ENCODE measurements at regions not wholly inside any gene's neighbourhood (a gene's known extent, or its start where the extent isn't known, plus 50 kb on each side); places are given as distances from the start of the nearest gene placed in this dataset.

GRCh38 chr4:81634766-81635549 is 163.3 kb upstream of the RASGEF1B start:
- no peak overlapping the region for H3K4me3 Mint-ChIP-seq
- no peak for TF ChIP-seq CTCF (IDR thresholded peaks at IDR 0.05)
- H3K27ac ChIP-seq (ENCODE audit: low read length) = no peak overlapping the region

GRCh38 chr4:81634165-81634564 is 162.5 kb upstream of the RASGEF1B start:
- H3K4me1 ChIP-seq (ENCODE audit: control insufficient read depth, insufficient read depth, low read length) = no peaks in the 10 kb centered on the region
- no peaks in the 10 kb centered on the region for H3K27me3 ChIP-seq (ENCODE audit: control insufficient read depth, insufficient read depth, low read length)
- no peak overlapping the region for H3K27ac ChIP-seq (ENCODE audit: low read length)
- no peak overlapping the region for H3K4me3 Mint-ChIP-seq
- peaks cover 0 to 5% of the 10 kb centered on the region in 2 donors for H3K4me1 Mint-ChIP-seq
- no peaks in the 10 kb centered on the region for H3K36me3 ChIP-seq (ENCODE audit: control insufficient read depth, insufficient read depth, low read length)
- H3K27me3 Mint-ChIP-seq (ENCODE audit: low read depth in 2 of 2) = peaks cover 0 to 3% of the 10 kb centered on the region in 2 donors
- TF ChIP-seq CTCF (IDR thresholded peaks at IDR 0.05) = no peak
- WGBS (ENCODE audit: insufficient coverage) = 94% methylated on average over 4 of the region's 4 CpGs
- ATAC-seq (no peak), DNase-seq (no peak)
- H3K27ac Mint-ChIP-seq = no peak overlapping the region
- H3K36me3 Mint-ChIP-seq = no peaks in the 10 kb centered on the region
- no peaks in the 10 kb centered on the region for H3K9me3 ChIP-seq (ENCODE audit: control insufficient read depth, insufficient read depth, low read length)
- intact Hi-C loops (cut with micrococcal nuclease) = no loop called here
- H3K9me3 Mint-ChIP-seq = no peaks in the 10 kb centered on the region
- no peak overlapping the region for H3K4me3 ChIP-seq (ENCODE audit: low read length)

More at GRCh38 chr4:81634766-81635549, 163.3 kb upstream of the RASGEF1B start:
- Mint-ChIP-seq H3K27ac (no peak overlapping the region), H3K9me3 (no peaks in the 10 kb centered on the region), H3K27me3 (ENCODE audit: low read depth in 2 of 2) (no peaks in the 10 kb centered on the region), H3K36me3 (no peaks in the 10 kb centered on the region), H3K4me1 (peaks cover 0 to 5% of the 10 kb centered on the region in 2 donors)
- WGBS (ENCODE audit: insufficient coverage) = 80% methylated on average over 1 of the region's 1 CpG
- H3K36me3 ChIP-seq (ENCODE audit: control insufficient read depth, insufficient read depth, low read length) = no peaks in the 10 kb centered on the region
- DNase-seq (no peak), ATAC-seq (no peak)
- H3K4me1 ChIP-seq (ENCODE audit: control insufficient read depth, insufficient read depth, low read length) = no peaks in the 10 kb centered on the region
- intact Hi-C loops (cut with micrococcal nuclease) = no loop called here
- no peaks in the 10 kb centered on the region for H3K9me3 ChIP-seq (ENCODE audit: control insufficient read depth, insufficient read depth, low read length)
- no peaks in the 10 kb centered on the region for H3K27me3 ChIP-seq (ENCODE audit: control insufficient read depth, insufficient read depth, low read length)
- H3K4me3 ChIP-seq (ENCODE audit: low read length) = no peak overlapping the region

- TF ChIP-seq CTCF (IDR thresholded peaks at IDR 0.05) = no peak
- peaks cover 0 to 3% of the 10 kb centered on the region in 2 donors for H3K27me3 Mint-ChIP-seq (ENCODE audit: low read depth in 2 of 2)
- no peak overlapping the region for H3K4me3 Mint-ChIP-seq
- no peaks in the 10 kb centered on the region for H3K27me3 ChIP-seq (ENCODE audit: control insufficient read depth, insufficient read depth, low read length)
- no peak overlapping the region for H3K27ac ChIP-seq (ENCODE audit: low read length)
- H3K4me1 Mint-ChIP-seq = no peaks in the 10 kb centered on the region
- 83% methylated on average over 6 of the region's 9 CpGs for WGBS (ENCODE audit: insufficient coverage)
- no peaks in the 10 kb centered on the region for H3K9me3 ChIP-seq (ENCODE audit: control insufficient read depth, insufficient read depth, low read length)
- no peak overlapping the region for H3K27ac Mint-ChIP-seq
- DNase-seq = no peak
- ATAC-seq = no peak
- H3K4me1 ChIP-seq (ENCODE audit: control insufficient read depth, insufficient read depth, low read length) = no peaks in the 10 kb centered on the region
- intact Hi-C loops (cut with micrococcal nuclease) = no loop called here
- H3K9me3 Mint-ChIP-seq = no peaks in the 10 kb centered on the region
- no peaks in the 10 kb centered on the region for H3K36me3 Mint-ChIP-seq
- H3K36me3 ChIP-seq (ENCODE audit: control insufficient read depth, insufficient read depth, low read length) = no peaks in the 10 kb centered on the region
- no peak overlapping the region for H3K4me3 ChIP-seq (ENCODE audit: low read length)
Observed at GRCh38 chr4:81632581-81633299, 161.0 kb upstream of the RASGEF1B start.

Measured in natural killer cell (primary cell).